Choroid plexus epithelial cell (primary cell): ENCODE measurements at regions not wholly inside any gene's neighbourhood (a gene's known extent, or its start where the extent isn't known, plus 50 kb on each side); places are given as distances from the start of the nearest gene placed in this dataset.

Experiments used
- DNase-seq: peaks from one replicate; pipeline ENCODE4 v3.0.0-alpha.2; 2010; ENCODE audit warnings: low read depth
- H3K4me3 ChIP-seq: 2 replicates; pipeline ENCODE4 v1.5.1; 2011; ENCODE audit warnings: low read depth, mild to moderate bottlenecking, control low read depth, low read length, moderate library complexity
- CTCF ChIP-seq: conservative IDR thresholded peaks from 2 replicates; pipeline ENCODE4 v1.5.1; 2011; ENCODE audit warnings: low read depth, mild to moderate bottlenecking, control low read depth, inconsistent platforms, low read length, moderate library complexity

- no peak overlapping the region for H3K4me3 ChIP-seq
- TF ChIP-seq CTCF, result no peak
- no peak for DNase-seq
Observed at GRCh38 chr20:62555642-62556420, 80.0 kb upstream of the GATA5 start.

- no peak for DNase-seq
- no peak overlapping the region for H3K4me3 ChIP-seq
- no peak for TF ChIP-seq CTCF
Observed at GRCh38 chr20:62557462-62557861, 81.7 kb upstream of the GATA5 start.

GRCh38 chr20:62557999-62558408 is 82.2 kb upstream of the GATA5 start:
- no peak for TF ChIP-seq CTCF
- H3K4me3 ChIP-seq, result no peak overlapping the region
- no peak for DNase-seq

GRCh38 chr20:62558779-62559178 is 83.0 kb upstream of the GATA5 start:
- no peak overlapping the region for H3K4me3 ChIP-seq
- no peak for DNase-seq
- no peak for TF ChIP-seq CTCF

- no peak for TF ChIP-seq CTCF
- H3K4me3 ChIP-seq, result no peak overlapping the region
- no peak for DNase-seq
Observed at GRCh38 chr20:62560162-62560561, 82.1 kb upstream of the SLCO4A1 start.

- TF ChIP-seq CTCF, result no peak
- DNase-seq, result no peak
- H3K4me3 ChIP-seq, result no peak overlapping the region
Observed at GRCh38 chr20:62561182-62561581, 81.1 kb upstream of the SLCO4A1 start.

- DNase-seq, result no peak
- TF ChIP-seq CTCF, result no peak
- H3K4me3 ChIP-seq, result no peak overlapping the region
Observed at GRCh38 chr20:62561948-62562347, 80.4 kb upstream of the SLCO4A1 start.
